Mesenchymal stem cell (in vitro differentiated cells and primary cell): ENCODE measurements at regions not wholly inside any gene's neighbourhood (a gene's known extent, or its start where the extent isn't known, plus 50 kb on each side); places are given as distances from the start of the nearest gene placed in this dataset.
"Not testable (repeated sequence)": the region's sequence is repeated elsewhere in the genome, so short reads cannot be mapped to it uniquely, and the experiment has no call there.

Source experiments
- DNase-seq: peaks from one replicate; pipeline ENCODE4 v3.0.0-alpha.2; 2013
- H2AFZ ChIP-seq: one replicate; pipeline ENCODE4 v1.6.1; 2013; ENCODE audit warnings: low read depth, mild to moderate bottlenecking, control low read depth, inconsistent platforms, low read length, moderate library complexity
- H2AK5ac ChIP-seq: 2 replicates; pipeline ENCODE4 v1.6.1; 2013; ENCODE audit warnings: low read length, moderate library complexity, mild to moderate bottlenecking, inconsistent platforms; ENCODE audit not compliant: severe bottlenecking
- H2BK120ac ChIP-seq: one replicate; pipeline ENCODE4 v1.6.1; 2013; ENCODE audit warnings: low read depth, mild to moderate bottlenecking, inconsistent platforms, low read length, moderate library complexity
- H2BK12ac ChIP-seq, 2 experiments: one replicate each; pipeline ENCODE4 v1.6.1; 2013; ENCODE audit warnings: inconsistent platforms in 2 of 2, low read length in 2 of 2, mild to moderate bottlenecking in 2 of 2, moderate library complexity in 2 of 2, control low read depth in 1 of 2
- H2BK15ac ChIP-seq: one replicate; pipeline ENCODE4 v1.6.1; 2013; ENCODE audit warnings: mild to moderate bottlenecking, low read depth, inconsistent platforms; ENCODE audit not compliant: poor library complexity, severe bottlenecking
- H2BK5ac ChIP-seq: 2 replicates; pipeline ENCODE4 v1.6.1; 2013; ENCODE audit warnings: low read depth, mild to moderate bottlenecking, low read length, control low read depth, inconsistent platforms; ENCODE audit not compliant: poor library complexity, severe bottlenecking
- H3K14ac ChIP-seq, 2 experiments: one replicate each; pipeline ENCODE4 v1.6.1; 2013; ENCODE audit warnings: inconsistent platforms in 2 of 2, low read length in 2 of 2, control low read depth in 1 of 2, mild to moderate bottlenecking in 1 of 2, moderate library complexity in 1 of 2
- H3K18ac ChIP-seq, 2 experiments: one replicate each; pipeline ENCODE4 v1.6.1; 2013; ENCODE audit warnings: inconsistent platforms in 2 of 2, low read length in 2 of 2, control low read depth in 1 of 2, low read depth in 1 of 2, mild to moderate bottlenecking in 1 of 2
- H3K23ac ChIP-seq, 2 experiments: one replicate each; pipeline ENCODE4 v1.6.1; 2013; ENCODE audit warnings: inconsistent platforms in 2 of 2, low read length in 2 of 2, mild to moderate bottlenecking in 2 of 2, moderate library complexity in 2 of 2, control low read depth in 1 of 2
- H3K27ac ChIP-seq: 2 replicates; pipeline ENCODE4 v1.5.1; 2013; ENCODE audit warnings: mild to moderate bottlenecking, moderate library complexity, low read length, control low read depth, inconsistent platforms; ENCODE audit not compliant: poor library complexity, severe bottlenecking
- H3K27me3 ChIP-seq, 2 experiments: 2 replicates each; pipeline versions ENCODE4 v1.6.1 to v1.7.0; 2013; ENCODE audit warnings: low read length in 2 of 2, mild to moderate bottlenecking in 2 of 2, moderate library complexity in 2 of 2, control low read depth in 1 of 2, inconsistent platforms in 1 of 2; ENCODE audit not compliant: control insufficient read depth in 1 of 2, insufficient read depth in 1 of 2
- H3K36me3 ChIP-seq, 2 experiments: 2 replicates each; pipeline versions ENCODE4 v1.6.1 to v1.7.0; 2013; ENCODE audit warnings: low read length in 2 of 2, control low read depth in 1 of 2, inconsistent platforms in 1 of 2, low read depth in 1 of 2, mild to moderate bottlenecking in 1 of 2; ENCODE audit not compliant: insufficient read depth in 2 of 2, control insufficient read depth in 1 of 2
- H3K4ac ChIP-seq, 2 experiments: one replicate each; pipeline ENCODE4 v1.6.1; 2013; ENCODE audit warnings: inconsistent platforms in 2 of 2, low read length in 2 of 2, mild to moderate bottlenecking in 2 of 2, moderate library complexity in 2 of 2, control low read depth in 1 of 2, low read depth in 1 of 2
- H3K4me1 ChIP-seq: 2 replicates; pipeline ENCODE4 v1.6.1; 2013; ENCODE audit warnings: low read depth, low read length, control low read depth; ENCODE audit not compliant: control insufficient read depth, insufficient read depth
- H3K4me2 ChIP-seq: 2 replicates; pipeline ENCODE4 v1.6.1; 2013; ENCODE audit warnings: low read length, mild to moderate bottlenecking, inconsistent platforms; ENCODE audit not compliant: poor library complexity, severe bottlenecking
- H3K4me3 ChIP-seq, 2 experiments: 2 replicates each; pipeline versions ENCODE4 v1.5.1 to v1.7.0; 2013; ENCODE audit warnings: low read length in 2 of 2, mild to moderate bottlenecking in 2 of 2, control low read depth in 1 of 2, low read depth in 1 of 2; ENCODE audit not compliant: insufficient read depth in 1 of 2
- H3K79me1 ChIP-seq: replicated peaks from 2 replicates; pipeline ENCODE4 v1.6.1; 2013; ENCODE audit warnings: mild to moderate bottlenecking, control low read depth, low read length, inconsistent platforms; ENCODE audit not compliant: poor library complexity, severe bottlenecking
- H3K9ac ChIP-seq: 2 replicates; pipeline ENCODE4 v1.7.0; 2013; ENCODE audit warnings: mild to moderate bottlenecking, low read length, moderate library complexity
- H3K9me3 ChIP-seq: 2 replicates; pipeline ENCODE4 v1.7.0; 2013; ENCODE audit warnings: mild to moderate bottlenecking, low read length; ENCODE audit not compliant: control insufficient read depth
- H4K8ac ChIP-seq: one replicate; pipeline ENCODE4 v1.6.1; 2013; ENCODE audit warnings: inconsistent platforms, mild to moderate bottlenecking, low read length, moderate library complexity
- H4K91ac ChIP-seq: one replicate; pipeline ENCODE4 v1.6.1; 2013; ENCODE audit warnings: mild to moderate bottlenecking, low read length, inconsistent platforms
- WGBS: methylation state at CpG from one replicate; pipeline ENCODE4 v1.1.7; 2013; ENCODE audit warnings: mixed read lengths; 5-methylcytosine and 5-hydroxymethylcytosine counted together

DNA sequence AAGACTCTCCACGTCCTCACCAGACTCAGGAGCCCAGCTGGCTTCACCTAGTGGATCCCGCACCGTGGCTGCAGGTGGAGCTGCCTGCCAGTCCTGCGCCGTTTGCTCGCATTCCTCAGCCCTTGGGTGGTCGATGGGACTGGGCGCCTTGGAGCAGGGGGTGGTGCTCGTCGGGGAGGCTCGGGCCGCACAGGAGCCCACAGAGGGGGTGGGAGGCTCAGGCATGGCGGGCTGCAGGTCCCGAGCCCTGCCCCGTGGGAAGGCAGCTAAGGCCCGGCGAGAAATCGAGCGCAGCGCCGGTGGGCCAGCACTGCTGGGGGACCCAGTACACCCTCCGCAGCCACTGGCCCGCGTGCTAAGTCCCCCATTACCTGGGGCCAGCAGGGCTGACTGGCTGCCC, 76.9 kb upstream of the AMN1 start:
- not testable (repeated sequence) for H2BK15ac ChIP-seq, H3K27me3 ChIP-seq, H3K27ac ChIP-seq, H3K4me1 ChIP-seq, H2BK12ac ChIP-seq, H3K9me3 ChIP-seq, H3K23ac ChIP-seq, H3K14ac ChIP-seq, DNase-seq, H3K79me1 ChIP-seq, H2BK5ac ChIP-seq, H2BK120ac ChIP-seq, H3K4me3 ChIP-seq, H3K4ac ChIP-seq, H3K18ac ChIP-seq, H3K9ac ChIP-seq, H2AK5ac ChIP-seq, H4K91ac ChIP-seq, H4K8ac ChIP-seq, H2AFZ ChIP-seq, H3K4me2 ChIP-seq, H3K36me3 ChIP-seq
- 96% methylated on average over 19 of the region's 24 CpGs for WGBS

DNA sequence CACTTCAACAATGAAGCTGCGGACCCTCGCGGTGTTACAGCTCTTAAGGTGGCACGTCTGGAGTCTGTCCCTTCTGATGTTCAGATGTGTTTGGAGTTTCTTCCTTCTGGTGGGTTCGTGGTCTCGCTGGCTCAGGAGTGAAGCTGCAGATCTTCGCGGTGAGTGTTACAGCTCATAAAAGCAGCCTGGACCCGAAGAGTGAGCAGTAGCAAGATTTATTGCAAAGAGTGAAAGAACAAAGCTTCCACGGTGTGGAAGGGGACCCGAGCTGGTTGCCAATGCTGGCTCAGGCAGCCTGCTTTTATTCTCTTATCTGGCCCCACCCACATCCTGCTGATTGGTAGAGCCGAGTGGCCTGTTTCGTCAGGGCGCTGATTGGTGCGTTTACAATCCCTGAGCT, 75.9 kb upstream of the AMN1 start:
- not testable (repeated sequence) for H3K4ac ChIP-seq, H3K9ac ChIP-seq, H2AK5ac ChIP-seq, H3K18ac ChIP-seq, H4K8ac ChIP-seq, H2BK5ac ChIP-seq, H4K91ac ChIP-seq, H3K27ac ChIP-seq, H2AFZ ChIP-seq, H3K4me3 ChIP-seq, H2BK120ac ChIP-seq, H2BK12ac ChIP-seq, H3K4me1 ChIP-seq, H2BK15ac ChIP-seq, H3K36me3 ChIP-seq, DNase-seq, H3K27me3 ChIP-seq, H3K79me1 ChIP-seq, H3K9me3 ChIP-seq, H3K23ac ChIP-seq, H3K4me2 ChIP-seq, H3K14ac ChIP-seq
- WGBS: 88% methylated on average over 9 of the region's 15 CpGs

DNA sequence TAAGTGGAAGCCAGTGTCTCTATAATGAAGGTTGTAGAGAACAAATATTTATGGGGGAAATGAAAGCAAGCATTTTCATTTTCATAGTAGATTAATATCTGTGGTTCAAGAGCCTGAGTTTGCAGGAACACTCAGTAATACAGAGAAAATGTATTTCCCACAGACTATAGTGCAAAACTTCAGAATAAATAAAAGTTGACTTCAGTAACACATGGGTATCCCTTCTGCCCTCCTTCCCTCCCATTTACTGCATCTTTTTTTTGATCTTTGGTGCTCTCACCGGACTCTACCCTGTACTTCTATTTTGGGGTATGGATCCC, 75.3 kb upstream of the AMN1 start:
- no peak for DNase-seq
- Histone ChIP-seq H3K27me3 (no peaks in the 10 kb centered on the region), H3K14ac (no peak overlapping the region), H3K4ac (no peak overlapping the region), H3K79me1 (no peaks in the 10 kb centered on the region), H2BK12ac (no peak overlapping the region), H4K91ac (no peak overlapping the region), H2AFZ (no peak overlapping the region), H3K36me3 (no peaks in the 10 kb centered on the region), H3K9me3 (no peaks in the 10 kb centered on the region), H3K9ac (no peak overlapping the region), H2BK15ac (no peak overlapping the region), H2BK5ac (no peak overlapping the region), H3K18ac (no peak overlapping the region), H3K4me3 (no peak overlapping the region), H4K8ac (no peak overlapping the region), H3K27ac (no peak overlapping the region), H2AK5ac (no peak overlapping the region), H3K23ac (no peak overlapping the region), H3K4me1 (no peaks in the 10 kb centered on the region), H3K4me2 (no peak overlapping the region), H2BK120ac (no peak overlapping the region)
- 85% methylated on average over 1 of the region's 1 CpG for WGBS

DNA sequence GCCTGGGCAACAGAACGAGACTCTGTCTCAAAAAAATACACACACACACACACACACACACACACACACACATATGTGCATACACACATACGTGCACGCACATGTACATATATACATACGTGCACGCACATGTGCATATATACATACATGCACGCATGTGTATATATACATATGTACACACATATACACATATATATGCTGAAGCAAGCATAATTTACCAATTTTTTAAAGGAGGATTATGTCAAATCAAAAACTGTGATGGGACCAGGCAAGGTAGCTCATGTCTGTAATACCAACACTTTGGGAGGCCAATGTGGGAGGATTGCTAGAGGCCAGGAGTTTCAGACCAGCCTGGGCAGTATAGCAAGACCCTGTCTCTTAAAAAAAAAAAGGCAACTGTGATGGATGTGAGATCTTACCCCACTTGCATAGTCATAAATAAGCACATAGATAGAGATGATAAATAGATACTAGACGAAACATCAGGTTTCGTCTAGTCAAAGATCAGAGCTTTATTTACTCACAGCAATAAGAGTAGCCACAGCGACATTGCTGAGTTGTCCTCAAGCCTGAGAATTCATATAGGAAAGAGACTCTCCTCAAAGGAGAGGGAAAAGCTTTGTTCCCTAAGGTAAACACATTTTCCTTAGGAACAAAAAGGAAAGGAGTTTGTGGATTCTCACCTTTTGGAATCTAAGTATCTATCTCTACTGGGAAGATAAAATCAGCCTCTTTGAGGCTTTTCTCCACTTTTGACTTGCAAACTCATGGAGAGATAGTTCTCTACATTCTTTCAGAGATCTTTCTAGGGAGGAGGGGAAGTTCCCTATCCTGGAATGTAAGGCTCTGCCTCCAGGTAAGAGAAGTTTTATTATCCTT, 74.7 kb upstream of the AMN1 start:
- WGBS: 89% methylated on average over 6 of the region's 9 CpGs
- no peak overlapping the region for H3K14ac ChIP-seq
- no peak overlapping the region for H3K9ac ChIP-seq

More for the DNA sequence above, 74.7 kb upstream of the AMN1 start:
- H3K9me3 ChIP-seq: no peaks in the 10 kb centered on the region
- no peak overlapping the region for H4K8ac ChIP-seq
- H3K27me3 ChIP-seq: no peaks in the 10 kb centered on the region
- H2BK12ac ChIP-seq: no peak overlapping the region
- H3K4me2 ChIP-seq: no peak overlapping the region
- no peak overlapping the region for H2BK15ac ChIP-seq
- no peak overlapping the region for H2AK5ac ChIP-seq
- no peak overlapping the region for H3K18ac ChIP-seq
- no peak overlapping the region for H3K4me3 ChIP-seq
- H3K36me3 ChIP-seq: no peaks in the 10 kb centered on the region
- H3K4ac ChIP-seq: no peak overlapping the region
- H2AFZ ChIP-seq: no peak overlapping the region
- H2BK120ac ChIP-seq: no peak overlapping the region
- H3K23ac ChIP-seq: no peak overlapping the region
- H2BK5ac ChIP-seq: no peak overlapping the region
- no peaks in the 10 kb centered on the region for H3K79me1 ChIP-seq
- no peak for DNase-seq
- no peak overlapping the region for H4K91ac ChIP-seq
- no peak overlapping the region for H3K27ac ChIP-seq
- no peaks in the 10 kb centered on the region for H3K4me1 ChIP-seq
